Mesenchymal stem cell (in vitro differentiated cells and primary cell): ENCODE measurements at regions not wholly inside any gene's neighbourhood (a gene's known extent, or its start where the extent isn't known, plus 50 kb on each side); places are given as distances from the start of the nearest gene placed in this dataset.

ENCODE experiments used
- DNase-seq: peaks from one replicate; pipeline ENCODE4 v3.0.0-alpha.2; 2013
- H2AFZ ChIP-seq: one replicate; pipeline ENCODE4 v1.6.1; 2013; ENCODE audit warnings: low read depth, mild to moderate bottlenecking, control low read depth, inconsistent platforms, low read length, moderate library complexity
- H2AK5ac ChIP-seq: 2 replicates; pipeline ENCODE4 v1.6.1; 2013; ENCODE audit warnings: low read length, moderate library complexity, mild to moderate bottlenecking, inconsistent platforms; ENCODE audit not compliant: severe bottlenecking
- H2BK120ac ChIP-seq: one replicate; pipeline ENCODE4 v1.6.1; 2013; ENCODE audit warnings: low read depth, mild to moderate bottlenecking, inconsistent platforms, low read length, moderate library complexity
- H2BK12ac ChIP-seq, 2 experiments: one replicate each; pipeline ENCODE4 v1.6.1; 2013; ENCODE audit warnings: inconsistent platforms in 2 of 2, low read length in 2 of 2, mild to moderate bottlenecking in 2 of 2, moderate library complexity in 2 of 2, control low read depth in 1 of 2
- H2BK15ac ChIP-seq: one replicate; pipeline ENCODE4 v1.6.1; 2013; ENCODE audit warnings: mild to moderate bottlenecking, low read depth, inconsistent platforms; ENCODE audit not compliant: poor library complexity, severe bottlenecking
- H2BK5ac ChIP-seq: 2 replicates; pipeline ENCODE4 v1.6.1; 2013; ENCODE audit warnings: low read depth, mild to moderate bottlenecking, low read length, control low read depth, inconsistent platforms; ENCODE audit not compliant: poor library complexity, severe bottlenecking
- H3K14ac ChIP-seq, 2 experiments: one replicate each; pipeline ENCODE4 v1.6.1; 2013; ENCODE audit warnings: inconsistent platforms in 2 of 2, low read length in 2 of 2, control low read depth in 1 of 2, mild to moderate bottlenecking in 1 of 2, moderate library complexity in 1 of 2
- H3K18ac ChIP-seq, 2 experiments: one replicate each; pipeline ENCODE4 v1.6.1; 2013; ENCODE audit warnings: inconsistent platforms in 2 of 2, low read length in 2 of 2, control low read depth in 1 of 2, low read depth in 1 of 2, mild to moderate bottlenecking in 1 of 2
- H3K23ac ChIP-seq, 2 experiments: one replicate each; pipeline ENCODE4 v1.6.1; 2013; ENCODE audit warnings: inconsistent platforms in 2 of 2, low read length in 2 of 2, mild to moderate bottlenecking in 2 of 2, moderate library complexity in 2 of 2, control low read depth in 1 of 2
- H3K27ac ChIP-seq: 2 replicates; pipeline ENCODE4 v1.5.1; 2013; ENCODE audit warnings: mild to moderate bottlenecking, moderate library complexity, low read length, control low read depth, inconsistent platforms; ENCODE audit not compliant: poor library complexity, severe bottlenecking
- H3K27me3 ChIP-seq, 2 experiments: 2 replicates each; pipeline versions ENCODE4 v1.6.1 to v1.7.0; 2013; ENCODE audit warnings: low read length in 2 of 2, mild to moderate bottlenecking in 2 of 2, moderate library complexity in 2 of 2, control low read depth in 1 of 2, inconsistent platforms in 1 of 2; ENCODE audit not compliant: control insufficient read depth in 1 of 2, insufficient read depth in 1 of 2
- H3K36me3 ChIP-seq, 2 experiments: 2 replicates each; pipeline versions ENCODE4 v1.6.1 to v1.7.0; 2013; ENCODE audit warnings: low read length in 2 of 2, control low read depth in 1 of 2, inconsistent platforms in 1 of 2, low read depth in 1 of 2, mild to moderate bottlenecking in 1 of 2; ENCODE audit not compliant: insufficient read depth in 2 of 2, control insufficient read depth in 1 of 2
- H3K4ac ChIP-seq, 2 experiments: one replicate each; pipeline ENCODE4 v1.6.1; 2013; ENCODE audit warnings: inconsistent platforms in 2 of 2, low read length in 2 of 2, mild to moderate bottlenecking in 2 of 2, moderate library complexity in 2 of 2, control low read depth in 1 of 2, low read depth in 1 of 2
- H3K4me1 ChIP-seq: 2 replicates; pipeline ENCODE4 v1.6.1; 2013; ENCODE audit warnings: low read depth, low read length, control low read depth; ENCODE audit not compliant: control insufficient read depth, insufficient read depth
- H3K4me2 ChIP-seq: 2 replicates; pipeline ENCODE4 v1.6.1; 2013; ENCODE audit warnings: low read length, mild to moderate bottlenecking, inconsistent platforms; ENCODE audit not compliant: poor library complexity, severe bottlenecking
- H3K4me3 ChIP-seq, 2 experiments: 2 replicates each; pipeline versions ENCODE4 v1.5.1 to v1.7.0; 2013; ENCODE audit warnings: low read length in 2 of 2, mild to moderate bottlenecking in 2 of 2, control low read depth in 1 of 2, low read depth in 1 of 2; ENCODE audit not compliant: insufficient read depth in 1 of 2
- H3K79me1 ChIP-seq: replicated peaks from 2 replicates; pipeline ENCODE4 v1.6.1; 2013; ENCODE audit warnings: mild to moderate bottlenecking, control low read depth, low read length, inconsistent platforms; ENCODE audit not compliant: poor library complexity, severe bottlenecking
- H3K9ac ChIP-seq: 2 replicates; pipeline ENCODE4 v1.7.0; 2013; ENCODE audit warnings: mild to moderate bottlenecking, low read length, moderate library complexity
- H3K9me3 ChIP-seq: 2 replicates; pipeline ENCODE4 v1.7.0; 2013; ENCODE audit warnings: mild to moderate bottlenecking, low read length; ENCODE audit not compliant: control insufficient read depth
- H4K8ac ChIP-seq: one replicate; pipeline ENCODE4 v1.6.1; 2013; ENCODE audit warnings: inconsistent platforms, mild to moderate bottlenecking, low read length, moderate library complexity
- H4K91ac ChIP-seq: one replicate; pipeline ENCODE4 v1.6.1; 2013; ENCODE audit warnings: mild to moderate bottlenecking, low read length, inconsistent platforms
- WGBS: methylation state at CpG from one replicate; pipeline ENCODE4 v1.1.7; 2013; ENCODE audit warnings: mixed read lengths; 5-methylcytosine and 5-hydroxymethylcytosine counted together

GRCh38 chrX:71000139-71000538 lies 68.0 kb downstream of the SNX12 start:
- peaks cover 0 to 3% of the 10 kb centered on the region in 2 experiments for H3K27me3 ChIP-seq
- H2BK15ac ChIP-seq, result no peak overlapping the region
- H3K9ac ChIP-seq, result no peak overlapping the region
- no peaks in the 10 kb centered on the region for H3K36me3 ChIP-seq
- H2AK5ac ChIP-seq, result no peak overlapping the region
- no peak overlapping the region for H2BK12ac ChIP-seq
- H2BK120ac ChIP-seq, result no peak overlapping the region
- no peaks in the 10 kb centered on the region for H3K9me3 ChIP-seq
- H3K23ac ChIP-seq, result no peak overlapping the region
- H3K4me3 ChIP-seq, result no peak overlapping the region
- H3K79me1 ChIP-seq, result no peaks in the 10 kb centered on the region
- H2AFZ ChIP-seq, result no peak overlapping the region
- no peak overlapping the region for H4K8ac ChIP-seq
- H4K91ac ChIP-seq, result no peak overlapping the region
- H3K18ac ChIP-seq, result no peak overlapping the region
- H3K27ac ChIP-seq, result no peak overlapping the region
- H3K4me1 ChIP-seq, result no peaks in the 10 kb centered on the region
- WGBS, result no CpG with 5 or more reads among the region's 1 CpG
- H3K14ac ChIP-seq, result no peak overlapping the region
- DNase-seq, result no peak
- H3K4me2 ChIP-seq, result no peak overlapping the region
- H3K4ac ChIP-seq, result no peak overlapping the region
- no peak overlapping the region for H2BK5ac ChIP-seq

- Histone ChIP-seq H3K4ac (no peak overlapping the region), H3K27ac (no peak overlapping the region), H3K9me3 (no peaks in the 10 kb centered on the region), H3K4me2 (no peak overlapping the region), H3K23ac (no peak overlapping the region), H2BK5ac (no peak overlapping the region), H2BK12ac (no peak overlapping the region), H3K36me3 (no peaks in the 10 kb centered on the region), H3K79me1 (no peaks in the 10 kb centered on the region), H3K27me3 (peaks cover 0 to 3% of the 10 kb centered on the region in 2 experiments), H3K4me3 (no peak overlapping the region), H2AK5ac (no peak overlapping the region), H2BK15ac (no peak overlapping the region), H3K14ac (no peak overlapping the region), H3K18ac (no peak overlapping the region), H3K4me1 (no peaks in the 10 kb centered on the region), H3K9ac (peak overlapping the region; percentile 0), H4K91ac (no peak overlapping the region), H2AFZ (no peak overlapping the region), H4K8ac (no peak overlapping the region), H2BK120ac (no peak overlapping the region)
- WGBS, result 20% methylated on average over 6 of the region's 7 CpGs
- DNase-seq, result peak; percentile 38
Measured at GRCh38 chrX:70998411-70999027, 67.6 kb upstream of the SLC7A3 start.

GRCh38 chrX:70995338-70995737 lies 64.4 kb upstream of the SLC7A3 start:
- H2BK120ac ChIP-seq, result no peak overlapping the region
- H3K79me1 ChIP-seq, result no peaks in the 10 kb centered on the region
- peaks cover 10% of the 10 kb centered on the region for H3K9me3 ChIP-seq
- DNase-seq, result no peak
- H3K9ac ChIP-seq, result no peak overlapping the region
- H3K27ac ChIP-seq, result no peak overlapping the region
- no peak overlapping the region for H3K4ac ChIP-seq
- no peak overlapping the region for H3K4me3 ChIP-seq
- no peak overlapping the region for H4K8ac ChIP-seq
- H3K36me3 ChIP-seq, result no peaks in the 10 kb centered on the region
- H3K23ac ChIP-seq, result no peak overlapping the region
- H4K91ac ChIP-seq, result no peak overlapping the region
- H2AFZ ChIP-seq, result no peak overlapping the region
- H3K14ac ChIP-seq, result no peak overlapping the region
- 86% methylated on average over 1 of the region's 5 CpGs for WGBS
- no peak overlapping the region for H3K18ac ChIP-seq
- H2BK5ac ChIP-seq, result no peak overlapping the region
- no peak overlapping the region for H2BK15ac ChIP-seq
- H2BK12ac ChIP-seq, result no peak overlapping the region
- H3K4me1 ChIP-seq, result no peaks in the 10 kb centered on the region
- H3K4me2 ChIP-seq, result no peak overlapping the region
- H3K27me3 ChIP-seq, result no peaks in the 10 kb centered on the region
- H2AK5ac ChIP-seq, result no peak overlapping the region

GRCh38 chrX:70988425-70988824 lies 57.5 kb upstream of the SLC7A3 start:
- no peak overlapping the region for H2BK12ac ChIP-seq
- 91% methylated on average over 5 of the region's 7 CpGs for WGBS

More at GRCh38 chrX:70988425-70988824, 57.5 kb upstream of the SLC7A3 start:
- Histone ChIP-seq H2AFZ (no peak overlapping the region), H3K4me2 (no peak overlapping the region), H3K9ac (no peak overlapping the region), H3K4me3 (no peak overlapping the region), H2BK15ac (no peak overlapping the region), H3K79me1 (no peaks in the 10 kb centered on the region), H2BK120ac (no peak overlapping the region), H4K8ac (no peak overlapping the region), H3K18ac (no peak overlapping the region), H3K9me3 (peaks cover 10% of the 10 kb centered on the region), H2AK5ac (no peak overlapping the region), H2BK5ac (no peak overlapping the region), H3K4me1 (no peaks in the 10 kb centered on the region), H3K14ac (no peak overlapping the region), H3K36me3 (no peaks in the 10 kb centered on the region), H4K91ac (no peak overlapping the region), H3K4ac (no peak overlapping the region), H3K27ac (no peak overlapping the region), H3K27me3 (no peaks in the 10 kb centered on the region), H3K23ac (no peak overlapping the region)
- no peak for DNase-seq
